ENCODE measurements at regions not wholly inside any gene's neighbourhood (a gene's known extent, or its start where the extent isn't known, plus 50 kb on each side); places are given as distances from the start of the nearest gene placed in this dataset.

DNA sequence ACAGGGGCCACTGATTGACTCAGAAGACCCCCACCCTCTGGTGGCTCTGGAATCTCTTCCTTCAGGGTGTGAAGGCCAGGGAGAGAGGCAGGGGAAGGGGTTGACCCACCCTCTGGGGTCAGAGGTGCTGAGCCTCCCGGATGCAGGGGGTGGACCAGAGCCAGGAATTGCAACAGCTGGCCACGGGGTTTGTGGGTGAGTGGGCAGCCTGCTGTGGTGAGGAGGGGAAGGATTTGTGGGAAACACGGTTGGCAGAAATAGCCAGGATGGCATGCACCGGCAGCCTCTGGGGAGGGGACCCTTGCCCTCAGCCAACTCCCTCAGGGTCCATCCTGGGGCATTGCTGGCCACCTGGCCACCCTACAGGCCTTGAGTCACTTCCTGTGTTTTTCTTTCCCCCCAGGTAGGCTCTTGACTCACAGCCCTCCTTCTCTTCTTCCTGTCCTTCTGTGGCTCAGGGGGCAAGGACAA is 92.8 kb downstream of the MRPL14 start:
- ChIA-PET POLR2A (no interaction called here), SMC1A (ENCODE audit: uncharacterized antibody, unreplicated experiment) (no interaction called here), RAD21 (ENCODE audit: unreplicated experiment) (no interaction called here), CTCF (no interaction called here)
- 18% methylated on average over 4 of the region's 4 CpGs for WGBS (ENCODE audit: insufficient coverage, insufficient replicate concordance, low lambda C conversion rate, missing lambda C conversion rate)
- peaks cover 0 to 1% of the 10 kb centered on the region in 2 experiments; a peak in 1 of 4 replicates for H3K27me3 ChIP-seq (replicated peaks in 1 of 2; ENCODE audit: control insufficient read depth in 2 of 2, insufficient read depth in 2 of 2, low read length in 1 of 2)
- ATAC-seq = no peak
- H3K9me3 ChIP-seq (replicated peaks; ENCODE audit: control insufficient read depth, insufficient read depth, low read length) = no peaks in the 10 kb centered on the region; the same call in 2 of the 3 replicates
- H2AFZ ChIP-seq (ENCODE audit: control insufficient read depth, low read depth, low read length) = no peak overlapping the region
- H3K4me3 ChIP-seq = no peak overlapping the region
- no peak overlapping the region for H3K4me2 ChIP-seq (ENCODE audit: control insufficient read depth, insufficient read depth)
- no peak overlapping the region for H3K9ac ChIP-seq (ENCODE audit: control insufficient read depth, insufficient read depth, low read length)
- no peaks in the 10 kb centered on the region for H3K79me2 ChIP-seq (ENCODE audit: control insufficient read depth, insufficient read depth, low read length)
- peaks cover 5% of the 10 kb centered on the region for H3K4me1 ChIP-seq (ENCODE audit: control insufficient read depth, insufficient read depth, low read length)
- intact Hi-C loops (cut with micrococcal nuclease; ENCODE audit: unreplicated experiment) = no loop called here
- in situ Hi-C loops (cut with MboI) = no loop called here
- BruUV-seq (replicated peaks) = no TSS peak
- no peak for DNase-seq (ENCODE audit: low read depth, low spot score)
- no peak overlapping the region for H3K27ac ChIP-seq (ENCODE audit: control insufficient read depth, insufficient read depth)
- no peaks in the 10 kb centered on the region for H4K20me1 ChIP-seq (ENCODE audit: control insufficient read depth, insufficient read depth)
- no peak for FAIRE-seq
- H3K36me3 ChIP-seq (ENCODE audit: control insufficient read depth in 2 of 2, insufficient read depth in 2 of 2, low read length in 1 of 2) = no peaks in the 10 kb centered on the region
- no peak for TF ChIP-seq SP1 (IDR thresholded peaks at IDR 0.05; ENCODE audit: low read depth, low read length)
- TF ChIP-seq ETV6 (conservative IDR thresholded peaks at IDR 0.05 in 1 of 2, IDR thresholded peaks at IDR 0.05 in 1 of 2; ENCODE audit: borderline replicate concordance in 1 of 2, low read depth in 1 of 2) = no peak
- TF ChIP-seq PML (IDR thresholded peaks at IDR 0.05; ENCODE audit: low read length) = no peak
- no peak for TF ChIP-seq YBX1 (IDR thresholded peaks at IDR 0.05)
- TF ChIP-seq POLR2AphosphoS5 (IDR thresholded peaks at IDR 0.05; ENCODE audit: low read length) = no peak
- TF ChIP-seq, protein P1, sequence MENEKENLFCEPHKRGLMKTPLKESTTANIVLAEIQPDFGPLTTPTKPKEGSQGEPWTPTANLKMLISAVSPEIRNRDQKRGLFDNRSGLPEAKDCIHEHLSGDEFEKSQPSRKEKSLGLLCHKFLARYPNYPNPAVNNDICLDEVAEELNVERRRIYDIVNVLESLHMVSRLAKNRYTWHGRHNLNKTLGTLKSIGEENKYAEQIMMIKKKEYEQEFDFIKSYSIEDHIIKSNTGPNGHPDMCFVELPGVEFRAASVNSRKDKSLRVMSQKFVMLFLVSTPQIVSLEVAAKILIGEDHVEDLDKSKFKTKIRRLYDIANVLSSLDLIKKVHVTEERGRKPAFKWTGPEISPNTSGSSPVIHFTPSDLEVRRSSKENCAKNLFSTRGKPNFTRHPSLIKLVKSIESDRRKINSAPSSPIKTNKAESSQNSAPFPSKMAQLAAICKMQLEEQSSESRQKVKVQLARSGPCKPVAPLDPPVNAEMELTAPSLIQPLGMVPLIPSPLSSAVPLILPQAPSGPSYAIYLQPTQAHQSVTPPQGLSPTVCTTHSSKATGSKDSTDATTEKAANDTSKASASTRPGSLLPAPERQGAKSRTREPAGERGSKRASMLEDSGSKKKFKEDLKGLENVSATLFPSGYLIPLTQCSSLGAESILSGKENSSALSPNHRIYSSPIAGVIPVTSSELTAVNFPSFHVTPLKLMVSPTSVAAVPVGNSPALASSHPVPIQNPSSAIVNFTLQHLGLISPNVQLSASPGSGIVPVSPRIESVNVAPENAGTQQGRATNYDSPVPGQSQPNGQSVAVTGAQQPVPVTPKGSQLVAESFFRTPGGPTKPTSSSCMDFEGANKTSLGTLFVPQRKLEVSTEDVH (IDR thresholded peaks at IDR 0.05; ENCODE audit: low read depth, partially characterized antibody) = no peak
- no peak for TF ChIP-seq SMC3 (IDR thresholded peaks at IDR 0.05; ENCODE audit: borderline replicate concordance, low read length)
- TF ChIP-seq BCL11A (IDR thresholded peaks at IDR 0.05; ENCODE audit: low read depth, low read length) = no peak
- TF ChIP-seq, protein P2, sequence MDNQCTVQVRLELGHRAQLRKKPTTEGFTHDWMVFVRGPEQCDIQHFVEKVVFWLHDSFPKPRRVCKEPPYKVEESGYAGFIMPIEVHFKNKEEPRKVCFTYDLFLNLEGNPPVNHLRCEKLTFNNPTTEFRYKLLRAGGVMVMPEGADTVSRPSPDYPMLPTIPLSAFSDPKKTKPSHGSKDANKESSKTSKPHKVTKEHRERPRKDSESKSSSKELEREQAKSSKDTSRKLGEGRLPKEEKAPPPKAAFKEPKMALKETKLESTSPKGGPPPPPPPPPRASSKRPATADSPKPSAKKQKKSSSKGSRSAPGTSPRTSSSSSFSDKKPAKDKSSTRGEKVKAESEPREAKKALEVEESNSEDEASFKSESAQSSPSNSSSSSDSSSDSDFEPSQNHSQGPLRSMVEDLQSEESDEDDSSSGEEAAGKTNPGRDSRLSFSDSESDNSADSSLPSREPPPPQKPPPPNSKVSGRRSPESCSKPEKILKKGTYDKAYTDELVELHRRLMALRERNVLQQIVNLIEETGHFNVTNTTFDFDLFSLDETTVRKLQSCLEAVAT (IDR thresholded peaks at IDR 0.05) = no peak
- TF ChIP-seq HDAC6 (IDR thresholded peaks at IDR 0.05; ENCODE audit: unreplicated experiment) = no peak
- TF ChIP-seq, protein P3, sequence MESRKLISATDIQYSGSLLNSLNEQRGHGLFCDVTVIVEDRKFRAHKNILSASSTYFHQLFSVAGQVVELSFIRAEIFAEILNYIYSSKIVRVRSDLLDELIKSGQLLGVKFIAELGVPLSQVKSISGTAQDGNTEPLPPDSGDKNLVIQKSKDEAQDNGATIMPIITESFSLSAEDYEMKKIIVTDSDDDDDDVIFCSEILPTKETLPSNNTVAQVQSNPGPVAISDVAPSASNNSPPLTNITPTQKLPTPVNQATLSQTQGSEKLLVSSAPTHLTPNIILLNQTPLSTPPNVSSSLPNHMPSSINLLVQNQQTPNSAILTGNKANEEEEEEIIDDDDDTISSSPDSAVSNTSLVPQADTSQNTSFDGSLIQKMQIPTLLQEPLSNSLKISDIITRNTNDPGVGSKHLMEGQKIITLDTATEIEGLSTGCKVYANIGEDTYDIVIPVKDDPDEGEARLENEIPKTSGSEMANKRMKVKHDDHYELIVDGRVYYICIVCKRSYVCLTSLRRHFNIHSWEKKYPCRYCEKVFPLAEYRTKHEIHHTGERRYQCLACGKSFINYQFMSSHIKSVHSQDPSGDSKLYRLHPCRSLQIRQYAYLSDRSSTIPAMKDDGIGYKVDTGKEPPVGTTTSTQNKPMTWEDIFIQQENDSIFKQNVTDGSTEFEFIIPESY (IDR thresholded peaks at IDR 0.05) = no peak
- TF ChIP-seq, protein P4, sequence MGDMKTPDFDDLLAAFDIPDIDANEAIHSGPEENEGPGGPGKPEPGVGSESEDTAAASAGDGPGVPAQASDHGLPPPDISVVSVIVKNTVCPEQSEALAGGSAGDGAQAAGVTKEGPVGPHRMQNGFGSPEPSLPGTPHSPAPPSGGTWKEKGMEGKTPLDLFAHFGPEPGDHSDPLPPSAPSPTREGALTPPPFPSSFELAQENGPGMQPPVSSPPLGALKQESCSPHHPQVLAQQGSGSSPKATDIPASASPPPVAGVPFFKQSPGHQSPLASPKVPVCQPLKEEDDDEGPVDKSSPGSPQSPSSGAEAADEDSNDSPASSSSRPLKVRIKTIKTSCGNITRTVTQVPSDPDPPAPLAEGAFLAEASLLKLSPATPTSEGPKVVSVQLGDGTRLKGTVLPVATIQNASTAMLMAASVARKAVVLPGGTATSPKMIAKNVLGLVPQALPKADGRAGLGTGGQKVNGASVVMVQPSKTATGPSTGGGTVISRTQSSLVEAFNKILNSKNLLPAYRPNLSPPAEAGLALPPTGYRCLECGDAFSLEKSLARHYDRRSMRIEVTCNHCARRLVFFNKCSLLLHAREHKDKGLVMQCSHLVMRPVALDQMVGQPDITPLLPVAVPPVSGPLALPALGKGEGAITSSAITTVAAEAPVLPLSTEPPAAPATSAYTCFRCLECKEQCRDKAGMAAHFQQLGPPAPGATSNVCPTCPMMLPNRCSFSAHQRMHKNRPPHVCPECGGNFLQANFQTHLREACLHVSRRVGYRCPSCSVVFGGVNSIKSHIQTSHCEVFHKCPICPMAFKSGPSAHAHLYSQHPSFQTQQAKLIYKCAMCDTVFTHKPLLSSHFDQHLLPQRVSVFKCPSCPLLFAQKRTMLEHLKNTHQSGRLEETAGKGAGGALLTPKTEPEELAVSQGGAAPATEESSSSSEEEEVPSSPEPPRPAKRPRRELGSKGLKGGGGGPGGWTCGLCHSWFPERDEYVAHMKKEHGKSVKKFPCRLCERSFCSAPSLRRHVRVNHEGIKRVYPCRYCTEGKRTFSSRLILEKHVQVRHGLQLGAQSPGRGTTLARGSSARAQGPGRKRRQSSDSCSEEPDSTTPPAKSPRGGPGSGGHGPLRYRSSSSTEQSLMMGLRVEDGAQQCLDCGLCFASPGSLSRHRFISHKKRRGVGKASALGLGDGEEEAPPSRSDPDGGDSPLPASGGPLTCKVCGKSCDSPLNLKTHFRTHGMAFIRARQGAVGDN (IDR thresholded peaks at IDR 0.05) = no peak
